ENCODE measurements at regions not wholly inside any gene's neighbourhood (a gene's known extent, or its start where the extent isn't known, plus 50 kb on each side); places are given as distances from the start of the nearest gene placed in this dataset.
"Not testable (repeated sequence)": the region's sequence is repeated elsewhere in the genome, so short reads cannot be mapped to it uniquely, and the experiment has no call there.

- no peak for DNase-seq
Measured at GRCh38 chr18:39611381-39612100, 2045.9 kb upstream of the CELF4 start.

GRCh38 chr18:39607034-39607433 is 2041.4 kb upstream of the CELF4 start:
- DNase-seq = no peak

- no peak for DNase-seq
Measured at GRCh38 chr18:39604836-39605235, 2039.2 kb upstream of the CELF4 start.

- DNase-seq = no peak
Measured at GRCh38 chr18:39602131-39602530, 2036.5 kb upstream of the CELF4 start.

GRCh38 chr18:39600894-39601293 is 2035.3 kb upstream of the CELF4 start:
- DNase-seq = no peak

GRCh38 chr18:39599251-39599650 is 2033.7 kb upstream of the CELF4 start:
- no peak for DNase-seq

- DNase-seq = no peak
Measured at GRCh38 chr18:39596891-39597290, 2031.3 kb upstream of the CELF4 start.

- DNase-seq = no peak
Measured at GRCh38 chr18:39596221-39596620, 2030.6 kb upstream of the CELF4 start.

GRCh38 chr18:39594206-39594605 is 2028.6 kb upstream of the CELF4 start:
- DNase-seq = no peak

- no peak for DNase-seq
Measured at GRCh38 chr18:39591649-39592048, 2026.1 kb upstream of the CELF4 start.

- DNase-seq = no peak
Measured at GRCh38 chr18:39589496-39589895, 2023.9 kb upstream of the CELF4 start.

GRCh38 chr18:39587586-39587985 is 2022.0 kb upstream of the CELF4 start:
- DNase-seq = no peak

GRCh38 chr18:39586741-39587140 is 2021.1 kb upstream of the CELF4 start:
- no peak for DNase-seq

- DNase-seq = no peak
Measured at GRCh38 chr18:39574897-39575296, 2009.3 kb upstream of the CELF4 start.

GRCh38 chr18:39571511-39571910 is 2005.9 kb upstream of the CELF4 start:
- DNase-seq = no peak

GRCh38 chr18:39565551-39566230 is 2000.1 kb upstream of the CELF4 start:
- DNase-seq = not testable (repeated sequence)

GRCh38 chr18:39564716-39565115 is 1999.1 kb upstream of the CELF4 start:
- DNase-seq = no peak

GRCh38 chr18:39561126-39561525 is 1995.5 kb upstream of the CELF4 start:
- DNase-seq = no peak

- no peak for DNase-seq
Measured at GRCh38 chr18:39558658-39559057, 1993.1 kb upstream of the CELF4 start.

- DNase-seq = no peak
Measured at GRCh38 chr18:39555496-39555895, 1989.9 kb upstream of the CELF4 start.

- no peak for DNase-seq
Measured at GRCh38 chr18:39550701-39551100, 1985.1 kb upstream of the CELF4 start.

GRCh38 chr18:39549144-39549543 is 1983.5 kb upstream of the CELF4 start:
- no peak for DNase-seq

- no peak for DNase-seq
Measured at GRCh38 chr18:39531659-39532058, 1966.1 kb upstream of the CELF4 start.

- DNase-seq = no peak
Measured at GRCh38 chr18:39529358-39529757, 1963.8 kb upstream of the CELF4 start.

- no peak for DNase-seq
Measured at GRCh38 chr18:39527465-39527864, 1961.9 kb upstream of the CELF4 start.

All from cerebellar nuclear complex (tissue), 1 donor.